ENCODE measurements at regions not wholly inside any gene's neighbourhood (a gene's known extent, or its start where the extent isn't known, plus 50 kb on each side); places are given as distances from the start of the nearest gene placed in this dataset.

DNA sequence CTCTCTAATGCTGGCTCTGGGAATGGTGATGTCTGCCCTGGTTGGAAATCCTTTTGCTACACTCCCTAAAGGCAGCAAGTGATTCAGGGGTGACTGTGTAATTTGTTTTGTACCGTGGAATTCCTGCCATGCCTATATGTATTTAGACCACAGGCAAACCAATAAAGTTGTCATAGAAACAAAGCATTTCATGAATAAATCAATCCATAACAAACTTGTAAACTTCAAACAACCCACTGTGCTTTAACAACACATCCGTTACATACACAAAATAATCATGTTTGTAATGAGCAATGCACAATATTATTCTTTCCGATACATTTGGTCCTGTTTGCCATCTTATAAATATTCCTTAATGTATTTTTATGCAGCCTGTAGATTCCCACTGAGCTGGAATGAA lies 330.3 kb upstream of the SNX7 start:
- no peak for DNase-seq (ENCODE audit: low read depth, low spot score)

DNA sequence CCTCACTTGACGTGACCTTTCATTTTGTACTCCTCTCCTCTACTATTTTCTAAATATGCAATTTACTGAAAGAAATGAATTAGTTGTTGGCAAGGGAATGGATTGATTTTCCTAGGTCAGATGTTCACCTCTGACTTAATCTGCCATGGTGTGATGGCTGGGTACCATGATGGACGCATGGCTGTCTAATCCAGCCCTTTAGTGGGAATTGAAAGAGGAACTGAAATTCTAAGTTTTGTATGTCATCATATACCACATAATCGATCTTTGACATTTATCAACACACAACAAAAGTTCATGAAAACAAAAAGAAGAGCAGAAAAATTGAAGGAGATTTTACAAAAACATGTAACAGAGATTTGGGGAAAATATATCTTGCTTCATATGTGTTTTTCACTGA lies 331.3 kb upstream of the SNX7 start:
- DNase-seq (ENCODE audit: low read depth, low spot score) = no peak

DNA sequence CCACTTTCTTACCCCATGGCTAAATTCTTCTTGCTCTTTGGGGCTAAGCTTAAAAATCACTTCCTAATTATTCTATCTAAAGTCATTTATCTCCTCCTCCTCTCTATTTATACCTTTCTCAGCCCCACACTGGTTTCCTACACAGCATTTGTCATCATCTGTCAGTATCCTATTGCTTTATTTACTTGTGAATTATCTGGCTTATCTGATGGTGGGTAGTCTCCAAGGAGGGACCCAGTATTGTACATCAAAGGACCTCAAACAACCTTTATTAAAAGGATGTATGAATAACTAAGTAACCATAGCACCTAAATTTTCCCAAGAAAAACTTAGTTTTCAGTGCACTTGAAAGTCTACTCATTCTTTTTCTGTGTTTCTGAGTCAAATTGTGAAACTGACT lies 332.7 kb upstream of the SNX7 start:
- no peak for DNase-seq (ENCODE audit: low read depth, low spot score)

DNA sequence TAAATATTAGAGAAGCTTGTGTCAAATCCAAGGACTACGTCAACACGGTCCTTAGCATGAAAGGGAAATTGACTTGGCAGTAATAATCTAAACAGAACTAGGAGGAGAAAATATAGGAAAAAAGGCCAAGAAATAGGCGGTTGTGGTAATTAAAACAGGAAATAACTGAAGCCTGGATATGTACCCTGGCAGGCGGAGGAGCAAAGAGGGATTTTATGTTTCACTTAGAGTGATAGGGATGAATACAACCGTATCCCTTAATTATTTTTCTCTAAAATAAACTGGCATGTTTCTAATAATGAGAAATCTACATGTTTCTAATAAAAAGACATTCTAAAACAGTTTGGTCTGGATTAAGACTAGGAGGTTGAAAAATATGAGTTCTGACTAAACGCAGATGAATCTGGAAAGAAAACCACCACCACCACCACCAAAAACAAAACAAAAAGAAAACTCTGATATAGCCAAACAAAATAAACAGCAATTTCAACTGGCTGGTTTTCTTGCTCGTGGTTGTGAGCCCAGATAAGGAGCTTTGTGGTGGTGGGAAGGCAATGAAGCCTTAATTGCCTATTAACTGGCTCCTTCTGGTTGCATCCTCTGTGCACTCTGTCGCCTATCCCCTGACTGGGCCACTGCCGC lies 334.2 kb upstream of the SNX7 start:
- peak; percentile 1 for DNase-seq (ENCODE audit: low read depth, low spot score)

DNA sequence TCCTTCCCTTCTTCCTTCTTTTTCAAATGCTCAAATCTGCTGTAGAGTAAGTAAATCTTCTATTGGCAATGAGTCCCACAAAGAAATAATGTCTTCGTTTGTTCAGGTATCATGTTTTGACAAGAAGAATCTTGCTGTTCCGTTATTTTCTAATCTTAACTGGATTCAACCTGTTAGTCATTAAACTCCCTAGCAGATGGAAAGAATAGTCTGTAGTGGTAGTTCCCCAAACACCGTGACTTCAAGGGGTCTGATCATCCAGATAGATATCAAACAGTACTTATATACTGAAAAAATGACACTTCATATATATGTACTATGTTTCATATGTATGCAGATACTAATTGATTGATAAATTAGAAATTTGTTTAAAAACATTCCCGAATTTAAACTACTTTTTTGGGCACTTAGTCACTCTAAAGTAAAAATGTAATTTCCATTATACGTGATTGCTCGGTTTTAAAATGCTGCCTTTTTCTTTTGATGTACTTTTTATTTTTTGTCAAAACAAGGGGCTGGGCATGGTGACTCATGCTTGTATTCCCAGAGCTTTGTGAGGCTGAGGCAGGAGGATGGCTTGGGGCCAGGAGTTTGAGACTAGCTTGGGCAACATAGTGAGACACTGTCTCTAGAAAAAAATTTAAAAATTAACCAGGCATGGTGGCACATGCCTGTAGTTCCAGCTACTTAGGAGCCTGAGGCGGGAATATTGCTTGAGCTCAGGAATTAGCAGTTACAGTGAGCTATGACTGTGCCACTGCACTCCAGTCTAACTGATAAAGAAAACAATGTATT lies 335.7 kb upstream of the SNX7 start:
- DNase-seq (ENCODE audit: low read depth, low spot score) = no peak

DNA sequence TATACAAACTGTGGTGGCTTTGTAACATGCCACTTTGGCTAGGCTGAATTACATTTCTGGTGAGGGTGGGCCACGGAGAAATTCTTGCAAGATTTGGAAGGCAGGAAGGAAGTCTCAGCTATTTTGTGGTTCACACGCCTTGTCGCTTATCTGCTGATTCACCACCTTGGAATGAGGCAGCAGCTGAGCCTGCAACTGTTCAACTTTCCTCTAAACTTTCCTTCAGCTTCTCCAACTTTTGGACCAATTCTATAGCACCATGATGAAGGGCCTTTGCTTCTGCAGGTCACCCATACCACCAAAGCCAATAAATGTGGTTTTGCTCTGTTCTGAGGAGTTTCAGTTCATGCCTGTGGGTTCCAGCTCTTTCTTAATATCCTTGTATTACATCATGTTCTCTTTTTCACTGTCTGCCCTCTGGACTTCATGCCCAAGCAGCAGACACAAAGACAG lies 337.6 kb upstream of the SNX7 start:
- peak; percentile 75 for DNase-seq (ENCODE audit: low read depth, low spot score)

DNA sequence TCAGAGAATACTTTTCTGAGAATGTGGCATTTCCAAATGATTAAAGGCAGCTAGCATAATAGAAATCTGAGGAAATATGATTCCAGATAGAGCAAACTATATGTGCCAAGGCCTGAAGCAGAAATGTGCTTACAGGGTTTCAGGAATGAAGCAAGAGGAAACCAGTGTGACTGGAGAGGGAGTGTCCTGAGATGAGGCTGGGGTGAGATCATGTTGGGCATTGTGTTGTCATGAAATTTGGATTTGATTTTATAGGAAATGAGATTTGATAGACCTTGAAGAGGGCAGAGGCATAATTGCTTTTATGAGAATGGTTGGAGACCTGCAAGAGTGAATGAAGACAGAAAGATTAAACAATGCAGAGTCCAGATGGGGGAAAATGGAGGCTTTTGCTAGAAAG lies 338.1 kb upstream of the SNX7 start:
- DNase-seq (ENCODE audit: low read depth, low spot score) = no peak

DNA sequence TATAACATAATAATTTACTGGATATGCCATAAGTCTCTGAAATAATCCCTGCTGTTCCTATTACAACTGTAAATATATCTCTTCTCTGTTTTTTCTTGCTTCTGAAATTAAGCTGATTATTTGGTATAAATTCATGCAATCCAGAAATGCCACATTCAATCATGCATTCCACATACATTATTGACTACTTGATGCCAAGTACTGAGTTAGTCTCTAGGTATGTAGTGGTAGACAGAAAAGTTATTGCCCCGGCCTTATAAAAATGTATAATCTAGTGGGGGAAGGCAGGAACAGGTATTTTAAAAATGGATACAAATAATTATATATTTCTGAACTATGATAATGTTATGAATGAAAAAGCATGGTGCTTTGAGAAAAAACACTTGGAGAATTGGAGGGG lies 338.6 kb upstream of the SNX7 start:
- DNase-seq (ENCODE audit: low read depth, low spot score) = no peak

DNA sequence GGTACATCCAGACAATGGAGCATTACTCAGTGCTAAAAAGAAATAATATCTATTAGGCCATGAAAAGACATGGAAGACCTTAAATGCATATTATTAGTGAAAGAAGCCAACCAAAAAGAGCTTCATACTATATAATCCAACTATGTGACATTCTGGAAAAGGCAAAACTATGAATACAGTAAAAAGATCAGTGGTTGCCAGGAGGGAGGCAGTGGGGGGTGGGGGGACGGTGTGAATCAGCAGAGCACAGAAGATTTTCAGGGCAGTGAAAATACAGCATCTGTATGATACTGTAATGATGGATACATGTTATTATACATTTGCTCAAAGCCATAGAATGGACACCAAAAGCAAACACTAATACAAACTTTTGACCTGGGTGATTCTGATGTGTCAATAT lies 339.4 kb upstream of the SNX7 start:
- DNase-seq (ENCODE audit: low read depth, low spot score) = no peak

DNA sequence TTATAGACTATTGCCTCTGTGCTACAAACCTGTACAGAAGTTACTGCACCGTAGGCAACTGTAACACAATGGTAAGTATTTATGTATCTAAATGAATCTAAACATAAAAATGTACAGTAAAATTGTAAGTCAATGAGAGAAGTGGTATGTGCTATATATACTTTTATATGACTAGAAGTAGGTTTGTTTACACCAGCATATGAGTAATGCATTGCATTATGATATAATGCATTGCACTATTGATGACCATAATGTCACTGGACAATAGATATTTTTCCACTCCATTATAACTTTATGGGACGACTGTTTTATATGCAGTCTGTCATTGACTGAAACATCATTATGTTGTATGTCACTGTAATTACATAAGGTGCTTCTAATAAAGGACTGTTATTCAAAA lies 340.3 kb upstream of the SNX7 start:
- no peak for DNase-seq (ENCODE audit: low read depth, low spot score)

DNA sequence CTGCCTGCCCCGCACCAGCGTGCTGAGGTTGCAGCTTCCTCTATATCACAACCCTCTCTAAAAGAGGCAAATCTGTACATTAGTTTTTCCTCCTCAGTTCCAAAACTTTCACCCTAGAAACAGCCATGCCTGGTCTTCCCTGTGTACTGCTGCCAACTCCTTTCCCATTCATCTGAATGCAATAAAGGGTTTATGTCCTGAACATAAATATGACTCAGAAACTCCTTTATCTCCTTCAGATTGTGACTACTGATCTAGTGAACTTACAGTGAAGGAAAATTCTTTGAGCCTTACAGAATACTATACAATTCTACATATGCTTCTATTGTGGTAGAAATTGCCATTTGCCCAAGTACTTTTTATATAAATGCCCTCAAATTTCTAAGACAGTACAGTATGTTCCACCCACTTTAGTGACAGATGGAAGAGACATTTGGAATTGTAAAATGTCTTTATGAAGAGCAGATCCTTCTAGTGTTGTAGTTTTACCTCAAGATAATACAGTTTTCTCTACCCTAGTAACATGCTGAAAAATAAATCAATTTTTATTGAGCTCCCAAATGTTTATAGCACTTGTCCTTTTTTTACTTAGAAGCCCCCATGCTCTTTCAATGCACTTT lies 345.1 kb upstream of the SNX7 start:
- no peak for DNase-seq (ENCODE audit: low read depth, low spot score)

DNA sequence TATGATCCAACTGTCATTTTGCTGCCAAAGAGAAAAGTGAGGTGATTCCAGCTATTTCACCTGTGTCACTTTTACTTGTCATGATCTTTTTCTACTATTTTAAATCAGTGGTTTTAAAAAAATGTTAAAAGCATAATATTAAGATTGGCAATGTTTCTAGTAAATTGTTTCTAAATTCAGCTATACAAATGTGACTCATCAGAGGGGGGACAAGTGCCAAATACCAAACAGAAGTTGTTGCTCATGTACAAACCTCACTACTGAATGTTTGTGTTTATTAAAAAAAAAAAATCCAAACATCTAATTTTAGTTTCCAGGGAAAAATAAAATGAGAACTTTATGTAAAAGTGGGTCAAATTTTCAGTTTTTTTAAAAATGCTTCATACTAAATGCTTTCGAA lies 346.2 kb upstream of the SNX7 start:
- DNase-seq (ENCODE audit: low read depth, low spot score) = no peak

DNA sequence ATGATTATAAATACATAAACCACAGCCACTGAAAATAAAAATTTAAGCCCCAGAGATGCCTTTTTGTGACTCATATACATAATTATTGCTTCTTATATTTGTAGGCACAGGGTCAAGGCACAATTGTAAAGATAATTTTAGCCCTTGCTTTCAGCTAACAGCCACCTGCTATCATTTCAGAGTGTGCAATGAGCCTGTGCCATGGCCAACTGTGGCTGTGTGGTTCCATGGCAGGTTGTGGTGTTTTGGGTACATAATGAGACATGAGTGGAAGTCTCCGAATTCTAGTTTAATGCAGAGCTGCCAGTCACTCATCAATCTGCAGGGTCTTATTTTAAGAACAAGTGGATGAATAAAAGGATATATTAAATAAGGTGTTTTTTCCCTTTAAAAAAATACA lies 346.9 kb upstream of the SNX7 start:
- no peak for DNase-seq (ENCODE audit: low read depth, low spot score)

DNA sequence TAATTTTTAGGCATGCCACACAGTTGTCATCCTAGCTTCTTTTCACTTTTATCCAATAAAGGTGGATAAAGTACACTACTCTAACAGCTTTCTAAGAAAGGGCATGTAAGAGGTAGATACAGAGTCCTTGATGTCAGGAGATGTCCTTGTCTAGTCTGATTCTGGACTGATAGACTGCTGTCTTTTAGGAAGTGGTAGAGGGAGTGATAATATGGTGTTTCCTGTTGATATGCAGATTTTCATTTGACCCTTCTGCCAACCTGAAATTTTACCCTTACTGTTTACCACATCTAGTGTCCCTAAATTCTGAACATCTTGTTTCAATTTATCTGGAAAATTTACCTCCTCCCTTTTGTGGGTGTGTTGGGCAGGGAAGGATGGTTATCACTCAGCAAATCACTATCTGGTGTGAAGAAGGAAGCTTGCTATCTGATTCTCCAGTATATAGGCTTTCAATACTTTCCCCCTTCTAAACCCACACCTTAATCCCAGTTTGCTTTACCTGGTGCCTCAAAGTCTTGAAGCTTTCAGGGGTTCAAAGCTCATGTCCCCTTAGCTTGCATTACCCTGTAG lies 354.9 kb upstream of the SNX7 start:
- no peak for DNase-seq (ENCODE audit: low read depth, low spot score)

DNA sequence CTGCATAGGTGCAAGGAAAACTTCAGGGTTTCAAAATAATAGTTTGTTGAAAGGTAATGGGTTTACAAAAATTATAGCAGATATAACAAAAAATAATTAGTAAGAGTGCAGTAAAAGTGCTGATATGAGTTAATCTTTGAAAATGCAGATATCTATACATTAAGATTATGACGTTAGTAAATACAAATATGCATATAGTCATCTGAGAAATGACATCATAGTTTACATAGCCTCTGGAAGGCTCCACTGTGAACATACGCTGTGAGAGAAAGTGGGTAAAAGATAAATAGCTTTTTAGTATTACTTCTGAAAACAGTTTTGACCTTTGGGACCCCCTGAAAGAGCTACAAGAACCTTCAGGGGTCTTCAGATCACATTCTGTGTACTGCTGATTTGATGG lies 356.2 kb upstream of the SNX7 start:
- DNase-seq (ENCODE audit: low read depth, low spot score) = no peak

DNA sequence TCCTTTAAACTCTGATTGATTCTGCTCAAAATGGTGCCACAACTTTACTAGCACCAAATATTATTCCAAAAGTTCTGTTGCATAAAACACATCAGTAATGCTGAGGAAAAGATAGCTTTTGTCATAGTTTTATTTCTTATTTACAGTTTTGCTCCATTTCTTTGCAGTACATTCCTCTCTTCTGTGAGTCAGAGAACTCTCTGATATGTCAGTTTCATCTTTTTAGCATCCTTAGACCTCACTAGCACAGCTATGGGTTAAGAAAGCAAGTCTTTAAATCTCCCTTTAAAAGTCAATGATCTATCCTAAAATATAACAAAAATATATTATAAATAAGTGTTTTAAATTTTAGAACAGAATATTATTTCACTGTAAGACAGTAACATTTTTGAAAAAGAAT lies 356.6 kb upstream of the SNX7 start:
- DNase-seq (ENCODE audit: low read depth, low spot score) = no peak

DNA sequence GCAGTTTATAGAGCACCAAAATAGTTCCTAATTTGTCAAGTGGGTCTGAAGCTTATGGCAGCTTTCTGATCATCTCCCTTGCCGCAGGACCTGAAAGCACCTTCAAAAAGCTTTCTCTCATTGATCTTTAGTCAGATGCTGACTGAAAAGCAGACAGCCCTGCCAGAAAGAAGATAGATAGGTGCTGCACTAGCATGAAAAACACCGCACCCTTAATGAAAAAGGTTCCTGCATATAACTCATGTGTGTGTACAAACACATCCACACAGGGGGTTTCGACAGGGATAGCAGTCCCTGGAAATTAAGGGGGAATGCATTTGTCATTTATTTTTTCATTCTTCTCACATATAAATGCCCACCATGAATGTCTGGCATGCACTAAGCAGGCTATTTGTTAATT lies 361.7 kb upstream of the SNX7 start:
- no peak for DNase-seq (ENCODE audit: low read depth, low spot score)

DNA sequence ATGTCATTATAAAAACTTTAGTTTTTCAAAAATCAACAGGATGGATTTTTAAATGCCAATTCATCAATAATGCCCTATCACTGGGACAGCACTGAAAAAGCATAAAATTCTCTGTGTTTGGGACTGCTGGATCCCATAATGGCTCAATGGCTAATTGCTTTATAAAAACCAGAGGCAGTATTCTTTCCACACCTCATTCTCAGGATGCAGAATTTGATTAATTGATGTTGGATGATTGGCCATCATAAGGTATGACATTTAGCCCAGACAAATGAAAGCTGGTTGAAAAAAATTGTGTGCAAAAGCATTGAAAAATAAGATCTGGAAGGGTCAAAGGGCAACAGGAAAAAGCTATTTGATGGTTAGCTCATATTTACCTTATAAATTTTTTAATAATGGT lies 362.2 kb upstream of the SNX7 start:
- DNase-seq (ENCODE audit: low read depth, low spot score) = no peak

DNA sequence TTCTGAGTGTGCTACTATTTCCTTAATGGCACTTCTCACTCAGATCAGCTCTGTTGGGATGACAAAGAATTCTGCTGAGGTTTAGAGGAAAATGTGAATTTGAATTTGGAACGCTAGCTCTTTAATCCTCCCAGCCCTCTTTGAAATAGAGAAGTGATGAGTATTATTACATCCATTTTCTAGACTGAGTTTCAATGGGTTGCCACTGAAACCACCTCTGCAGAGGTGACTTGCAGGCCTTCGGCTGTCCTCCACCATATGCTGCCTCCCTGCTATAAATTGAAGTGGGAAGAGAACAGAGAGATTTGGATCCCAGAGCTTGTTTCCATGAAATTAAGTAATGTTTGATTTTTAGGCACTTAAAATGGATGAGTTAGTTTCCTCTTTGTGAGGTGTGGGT lies 363.2 kb upstream of the SNX7 start:
- DNase-seq (ENCODE audit: low read depth, low spot score) = no peak

DNA sequence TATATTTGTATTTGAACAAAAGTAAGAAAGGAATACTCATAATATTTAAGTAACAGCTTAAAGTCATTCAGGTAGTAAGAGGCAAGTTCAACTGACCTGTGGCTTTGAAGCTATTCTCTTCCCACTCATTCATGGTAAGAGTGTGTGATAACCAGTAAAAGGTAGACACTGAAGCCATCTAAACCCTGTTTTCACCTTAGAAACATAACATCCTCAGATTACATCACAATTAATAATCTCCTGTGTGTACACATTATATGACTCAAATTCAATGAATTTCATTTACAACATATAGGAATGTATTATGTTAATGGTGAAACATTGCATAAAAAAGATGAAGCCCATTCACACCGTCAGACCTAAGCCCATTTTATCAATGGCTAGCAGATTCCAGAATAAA lies 364.8 kb upstream of the SNX7 start:
- no peak for DNase-seq (ENCODE audit: low read depth, low spot score)

DNA sequence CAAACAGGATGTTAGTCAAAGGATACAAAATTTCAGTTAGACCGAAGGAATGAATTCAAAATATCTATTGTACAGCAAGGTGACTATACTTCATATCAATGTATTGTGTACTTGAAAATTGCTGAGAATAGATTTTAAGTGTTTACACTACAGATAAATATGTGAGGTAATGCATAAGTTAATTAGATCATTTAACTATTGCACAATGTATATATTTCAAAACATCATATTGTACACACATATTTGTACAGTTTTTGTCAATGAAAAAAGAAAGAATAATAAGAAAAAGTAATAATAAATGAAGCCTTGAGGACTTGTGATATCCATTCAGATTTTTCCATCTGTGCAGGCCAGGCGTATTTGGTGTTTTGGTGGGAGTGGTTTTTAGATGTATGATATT lies 367.4 kb upstream of the SNX7 start:
- DNase-seq (ENCODE audit: low read depth, low spot score) = no peak

DNA sequence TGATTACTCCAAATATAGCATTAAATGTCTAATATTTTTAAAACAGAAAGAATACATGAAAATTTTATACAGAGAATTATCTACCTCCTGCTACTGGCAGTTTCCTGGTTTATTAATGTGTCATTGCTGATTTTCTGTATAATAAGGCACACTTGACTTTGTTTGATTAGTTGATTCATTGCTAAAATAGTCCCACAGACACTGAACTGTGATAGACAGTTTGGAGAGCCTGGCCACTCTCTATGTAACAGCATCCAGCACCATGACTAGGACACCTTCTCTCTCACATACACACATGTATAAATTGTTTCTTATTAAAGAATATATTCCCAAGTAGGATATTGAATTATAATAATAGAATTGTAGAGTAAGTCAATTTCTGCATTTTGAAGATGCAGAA lies 368.5 kb upstream of the SNX7 start:
- DNase-seq (ENCODE audit: low read depth, low spot score) = no peak

DNA sequence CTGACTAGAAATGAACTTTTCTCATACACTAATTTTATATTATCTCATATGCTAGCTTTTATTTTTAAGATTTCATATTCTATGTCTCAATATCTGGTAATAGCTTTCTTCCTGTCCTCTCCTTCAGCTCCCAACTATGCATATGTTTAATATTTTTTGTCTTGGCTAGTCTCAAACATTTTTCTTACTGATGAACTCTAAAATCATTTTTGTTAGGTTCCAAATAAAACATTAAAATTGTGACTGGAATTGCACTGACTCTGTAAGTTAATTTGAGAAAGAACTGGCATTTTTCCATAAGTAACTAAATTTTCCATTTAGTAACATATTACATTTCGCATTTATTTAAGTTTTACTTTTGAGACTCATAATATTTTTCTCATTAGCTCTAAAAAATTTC lies 368.5 kb upstream of the DPYD start:
- no peak for DNase-seq (ENCODE audit: low read depth, low spot score)
